GM19351 (cell line): ENCODE measurements at regions not wholly inside any gene's neighbourhood (a gene's known extent, or its start where the extent isn't known, plus 50 kb on each side); places are given as distances from the start of the nearest gene placed in this dataset.

Experiments
- ATAC-seq: cut with Tn5 transposase; IDR thresholded peaks from one replicate; pipeline ENCODE4 v1.9.1; 2021; ENCODE audit warnings: mild to moderate bottlenecking, moderate library complexity; ENCODE audit not compliant: unreplicated experiment

GRCh38 chr2:128781166-128781565 is 462.5 kb upstream of the HS6ST1 start:
- no peak for ATAC-seq

GRCh38 chr2:128781585-128782385 is 463.1 kb upstream of the HS6ST1 start:
- no peak for ATAC-seq

- ATAC-seq, result no peak
Measured at GRCh38 chr2:128782411-128783192, 463.9 kb upstream of the HS6ST1 start.

GRCh38 chr2:128783193-128783671 is 464.6 kb upstream of the HS6ST1 start:
- ATAC-seq, result no peak

- ATAC-seq, result no peak
Measured at GRCh38 chr2:128783896-128784295, 465.2 kb upstream of the HS6ST1 start.

GRCh38 chr2:128784626-128785306 is 466.1 kb upstream of the HS6ST1 start:
- no peak for ATAC-seq

GRCh38 chr2:128786316-128786715 is 467.6 kb upstream of the HS6ST1 start:
- ATAC-seq, result no peak

- ATAC-seq, result no peak
Measured at GRCh38 chr2:128786741-128787478, 468.2 kb upstream of the HS6ST1 start.

- ATAC-seq, result no peak
Measured at GRCh38 chr2:128787616-128788015, 468.9 kb upstream of the HS6ST1 start.

- ATAC-seq, result no peak
Measured at GRCh38 chr2:128788636-128789220, 470.1 kb upstream of the HS6ST1 start.

GRCh38 chr2:128789221-128789620 is 470.6 kb upstream of the HS6ST1 start:
- ATAC-seq, result no peak

GRCh38 chr2:128789776-128790455 is 471.2 kb upstream of the HS6ST1 start:
- ATAC-seq, result no peak

GRCh38 chr2:128790541-128791001 is 471.9 kb upstream of the HS6ST1 start:
- ATAC-seq, result no peak

- ATAC-seq, result no peak
Measured at GRCh38 chr2:128791120-128791984, 472.7 kb upstream of the HS6ST1 start.

- no peak for ATAC-seq
Measured at GRCh38 chr2:128791985-128792320, 473.3 kb upstream of the HS6ST1 start.

- ATAC-seq, result no peak
Measured at GRCh38 chr2:128792476-128793054, 473.9 kb upstream of the HS6ST1 start.

- ATAC-seq, result no peak
Measured at GRCh38 chr2:128793404-128793803, 474.7 kb upstream of the HS6ST1 start.

- ATAC-seq, result no peak
Measured at GRCh38 chr2:128794285-128794684, 475.6 kb upstream of the HS6ST1 start.

GRCh38 chr2:128796321-128796720 is 477.7 kb upstream of the HS6ST1 start:
- no peak for ATAC-seq
